Germinal center (tissue), 1 donor: ENCODE measurements at regions not wholly inside any gene's neighbourhood (a gene's known extent, or its start where the extent isn't known, plus 50 kb on each side); places are given as distances from the start of the nearest gene placed in this dataset.

ENCODE experiments used
- DNase-seq: peaks from one replicate; pipeline ENCODE4 v3.0.0; 2012; ENCODE audit warnings: mixed read lengths, low spot score

DNA sequence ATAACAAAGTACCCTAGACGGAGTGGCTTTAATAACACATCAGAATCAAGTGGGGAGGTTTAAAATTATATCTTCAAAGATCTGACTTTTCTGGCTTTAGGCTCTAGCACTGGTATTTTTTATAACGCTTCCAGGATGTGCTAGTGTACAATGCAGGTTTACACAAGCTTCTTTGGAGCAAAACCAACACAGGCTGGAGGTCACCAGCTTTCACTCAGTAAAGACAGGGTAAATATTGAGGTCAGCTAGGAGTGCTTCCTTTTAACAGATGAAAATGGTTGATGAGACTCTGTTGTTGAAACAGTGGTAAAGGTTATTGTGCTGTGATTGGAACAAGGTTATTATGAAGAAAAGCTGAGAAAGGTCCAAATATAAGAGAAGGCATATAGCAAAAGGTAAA, 414.2 kb downstream of the TAF11L14 start:
- no peak for DNase-seq

DNA sequence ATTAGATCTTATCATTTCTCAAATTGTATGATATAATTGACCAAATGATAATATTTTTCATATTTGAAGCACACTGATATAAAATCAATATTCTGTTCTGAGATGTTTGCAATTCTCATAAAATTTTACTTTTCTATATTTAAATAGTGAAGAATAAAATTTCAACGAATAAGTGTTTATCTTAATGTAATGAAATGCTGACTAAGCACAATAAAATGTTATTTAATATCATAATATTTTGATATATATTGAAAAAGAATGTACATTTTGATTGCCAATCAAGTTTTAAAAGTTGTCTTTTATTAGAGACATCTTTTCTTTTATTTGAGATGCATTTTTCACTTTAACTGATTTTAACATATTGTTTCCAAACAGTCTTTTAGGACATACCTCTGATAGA, 416.1 kb downstream of the TAF11L14 start:
- no peak for DNase-seq

- no peak for DNase-seq
These were observed 416.5 kb downstream of the TAF11L14 start for GRCh38 chr5:18050776-18051175.

DNA sequence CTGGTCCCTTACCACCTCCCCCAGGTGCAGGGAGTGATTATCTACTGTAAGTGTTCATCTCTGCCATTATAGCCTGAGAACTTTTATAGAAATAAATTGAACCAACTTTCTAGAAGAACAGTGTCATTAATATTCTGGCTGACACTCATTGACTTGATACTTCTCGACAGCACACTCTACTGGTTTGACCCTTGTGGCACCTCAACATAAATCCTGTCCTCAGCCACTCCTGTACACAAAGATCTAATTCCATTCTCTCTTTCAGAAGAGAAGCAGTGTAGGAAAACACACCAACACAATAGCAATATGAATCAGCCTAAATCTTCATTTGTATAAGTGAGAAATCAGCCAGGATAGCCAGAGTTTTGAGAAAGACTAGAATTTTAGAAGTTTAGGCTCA, 417.7 kb downstream of the TAF11L14 start:
- DNase-seq, result no peak

DNA sequence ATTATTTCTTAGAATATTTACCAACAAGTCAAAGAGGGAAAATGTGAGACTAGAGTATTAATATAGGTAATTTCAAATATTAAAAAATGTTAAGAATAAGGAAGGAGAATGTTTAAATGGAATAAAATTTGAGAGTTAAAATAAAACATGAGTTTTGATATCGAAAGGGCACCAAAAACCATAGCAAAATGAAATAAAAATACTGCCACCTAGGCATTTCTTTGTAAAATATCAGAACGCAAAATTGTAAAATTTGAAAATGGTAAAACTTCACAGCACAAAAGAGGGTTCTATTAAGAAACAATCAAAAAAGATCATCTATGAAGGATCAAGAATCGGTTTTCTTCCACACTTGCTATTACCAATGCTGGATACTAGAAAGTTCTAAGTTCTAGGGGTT, 418.3 kb downstream of the TAF11L14 start:
- DNase-seq, result no peak

DNA sequence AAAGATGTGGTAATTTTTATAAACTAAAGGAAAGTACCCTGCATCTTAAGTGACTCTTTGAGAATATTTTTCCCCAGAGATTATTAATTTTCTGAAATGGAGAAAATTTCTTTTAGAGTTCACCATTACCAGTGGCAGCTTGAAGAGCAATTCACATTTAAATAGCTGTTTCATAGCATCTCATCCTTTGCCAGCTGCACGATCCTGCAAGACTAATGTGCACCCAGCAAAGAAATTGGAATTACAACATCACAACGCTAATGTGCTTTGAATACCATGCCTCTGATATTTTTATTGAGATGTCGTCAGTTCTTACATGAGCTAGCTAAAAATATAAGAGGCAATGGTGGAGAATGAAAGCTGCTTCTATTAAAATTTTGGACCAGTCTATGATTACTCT, 423.5 kb downstream of the TAF11L14 start:
- no peak for DNase-seq

DNA sequence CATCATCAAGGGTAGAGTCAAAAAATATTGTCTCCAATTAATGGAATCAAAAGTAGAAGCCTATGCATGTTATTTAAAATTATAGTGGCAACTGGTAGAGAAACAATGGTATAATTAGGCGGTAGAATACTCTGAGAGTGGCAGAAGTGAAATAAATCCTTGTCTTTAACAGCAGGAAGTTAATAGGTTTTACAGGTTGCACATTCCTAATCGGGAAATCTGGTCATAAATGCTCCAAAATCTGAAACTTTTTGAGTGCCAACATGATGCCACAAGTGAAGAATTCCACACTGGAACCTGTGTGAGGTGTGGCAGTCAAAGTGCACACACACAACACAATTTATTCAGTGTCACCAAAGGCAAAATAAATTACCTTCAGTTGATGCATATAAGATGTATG, 433.4 kb downstream of the TAF11L14 start:
- DNase-seq, result no peak

DNA sequence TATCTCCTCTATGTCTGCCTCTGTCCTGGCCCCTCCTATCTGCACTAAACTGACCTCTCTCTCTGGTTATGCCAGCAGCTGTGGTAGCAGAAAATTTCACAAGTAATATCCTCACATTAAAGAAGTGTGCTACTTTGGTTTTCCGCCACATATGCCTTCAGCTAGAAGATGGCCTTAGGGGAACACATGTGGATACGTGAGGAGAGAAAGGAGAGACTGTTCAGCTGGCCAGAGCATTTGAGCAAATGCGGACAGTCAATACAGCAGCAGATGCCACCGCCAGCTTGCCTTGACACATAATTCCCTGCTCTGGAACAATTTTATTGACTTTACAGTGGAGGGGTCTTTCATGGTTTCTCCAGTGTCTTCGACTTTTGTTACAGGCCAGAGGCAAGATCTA, 434.6 kb downstream of the TAF11L14 start:
- no peak for DNase-seq

GRCh38 chr5:18069790-18070189, 435.5 kb downstream of the TAF11L14 start:
- no peak for DNase-seq

GRCh38 chr5:18072600-18072999, 438.3 kb downstream of the TAF11L14 start:
- DNase-seq, result no peak

DNA sequence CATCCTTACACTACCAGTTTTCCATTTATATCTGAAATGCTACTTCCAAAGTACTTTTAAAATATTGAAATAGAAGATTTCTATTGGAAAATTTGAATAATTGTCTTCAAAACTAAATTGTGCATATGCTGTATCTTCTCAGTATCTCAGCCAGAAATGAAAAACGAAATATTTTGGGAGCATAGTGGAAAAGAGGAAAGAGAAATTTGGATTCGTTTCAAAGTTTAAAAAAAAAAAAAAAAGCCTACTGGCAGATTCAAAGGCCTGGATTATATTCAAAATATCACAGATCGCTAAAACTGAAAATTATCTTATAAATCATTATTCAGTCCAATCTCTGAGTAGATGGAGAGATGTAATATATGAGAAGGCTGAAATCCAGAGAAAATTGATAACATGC, 440.7 kb downstream of the TAF11L14 start:
- DNase-seq, result no peak

- no peak for DNase-seq
These were observed 443.9 kb downstream of the TAF11L14 start for GRCh38 chr5:18078157-18078556.

DNA sequence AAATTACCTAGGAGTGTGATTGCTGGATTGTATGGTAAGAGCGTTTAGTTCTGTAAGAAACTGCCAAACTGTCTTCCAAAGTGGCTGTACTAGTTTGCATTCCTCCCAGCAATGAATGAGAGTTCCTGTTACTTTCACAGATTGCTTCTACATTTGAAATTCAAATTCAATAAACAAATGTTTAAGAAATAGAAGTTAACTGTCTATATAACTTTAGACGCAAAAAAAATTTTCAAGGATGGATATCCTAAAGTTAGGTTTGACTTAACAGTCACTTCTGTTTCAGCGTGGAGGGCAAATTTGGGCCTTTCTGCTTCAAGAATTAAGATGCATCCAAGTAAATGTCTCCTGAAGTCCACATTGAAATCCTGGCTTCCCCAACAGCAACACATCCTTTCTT, 445.6 kb downstream of the TAF11L14 start:
- DNase-seq, result no peak

DNA sequence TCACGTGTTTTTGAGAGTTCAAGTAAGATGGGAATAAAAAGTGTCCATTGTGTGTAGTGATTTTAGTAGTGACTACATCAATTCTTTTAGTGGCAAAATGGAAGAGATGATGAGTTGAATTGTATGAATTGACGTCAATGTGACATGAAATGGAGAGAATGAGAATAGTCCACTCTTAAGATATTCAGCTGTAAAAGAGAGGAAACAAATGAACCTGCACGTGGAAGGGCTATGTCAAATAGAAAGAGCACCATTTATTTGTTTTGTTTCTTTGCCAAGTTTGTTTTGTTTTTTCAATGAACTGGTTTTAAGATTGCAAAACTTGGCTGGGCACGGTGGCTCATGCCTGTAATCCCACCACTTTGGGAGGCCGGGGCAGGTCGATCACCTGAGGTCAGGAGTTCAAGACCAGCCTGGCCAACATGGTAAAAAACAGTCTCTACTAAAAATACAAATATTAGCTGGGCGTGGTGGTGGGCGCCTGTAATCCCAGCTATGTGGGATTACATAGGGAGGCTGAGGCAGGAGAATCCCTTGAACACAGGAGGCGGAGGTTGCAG, 453.8 kb downstream of the TAF11L14 start:
- no peak for DNase-seq

GRCh38 chr5:18090177-18090576, 455.9 kb downstream of the TAF11L14 start:
- no peak for DNase-seq

DNA sequence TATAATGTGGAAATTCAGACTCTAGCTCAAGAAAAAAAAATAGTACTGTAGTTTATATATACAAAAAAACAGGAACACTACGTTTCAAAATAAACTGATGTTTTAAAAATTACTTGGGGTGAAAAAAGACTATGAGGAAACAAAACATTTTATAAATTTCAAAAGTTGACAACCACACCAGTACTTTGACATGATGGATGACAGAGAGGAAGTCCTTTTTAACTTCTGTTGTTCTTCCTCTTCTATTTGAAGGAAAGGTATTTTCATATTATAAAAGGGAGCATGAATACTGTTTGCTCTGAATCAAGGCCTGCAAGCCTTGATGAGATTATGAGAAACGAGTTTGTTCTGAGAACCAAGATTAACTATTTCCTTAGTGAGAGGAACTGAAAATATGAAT, 456.9 kb downstream of the TAF11L14 start:
- no peak for DNase-seq

DNA sequence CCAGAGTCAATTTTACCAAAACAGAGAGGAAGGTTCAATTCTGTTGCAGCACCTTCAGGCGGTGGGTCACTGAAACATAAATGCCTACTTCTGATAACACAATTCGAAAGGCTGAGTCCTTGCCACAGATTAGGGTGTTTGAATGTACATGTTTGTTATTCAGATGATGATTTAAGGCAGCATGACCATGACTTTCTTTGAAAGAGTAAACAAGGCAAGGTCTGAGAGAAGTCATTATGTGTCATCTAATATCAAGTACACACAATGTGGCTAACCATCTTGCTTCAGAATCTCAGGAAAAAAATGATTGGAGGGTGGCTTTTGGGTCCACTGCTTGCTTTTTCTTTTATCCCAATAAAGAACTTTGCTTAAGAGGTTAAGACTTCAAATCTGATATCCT, 457.5 kb downstream of the TAF11L14 start:
- DNase-seq, result no peak

DNA sequence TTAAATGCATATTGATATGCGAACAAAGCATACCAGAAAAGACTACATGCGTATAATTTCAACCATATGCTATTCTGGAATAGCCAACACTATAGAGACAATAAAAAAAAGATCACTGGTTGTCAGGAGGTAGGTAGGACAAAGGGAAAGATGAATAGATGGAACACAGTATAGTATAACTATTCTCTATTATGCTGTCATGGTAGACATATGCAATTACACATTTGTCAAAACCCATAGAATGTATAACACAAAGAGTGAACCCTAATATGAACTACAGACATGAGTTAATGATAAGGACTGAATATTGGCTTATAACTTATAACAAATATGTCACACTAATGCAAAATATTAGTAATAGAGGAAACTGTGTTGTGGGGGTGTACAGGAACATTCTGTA, 460.8 kb downstream of the TAF11L14 start:
- no peak for DNase-seq

DNA sequence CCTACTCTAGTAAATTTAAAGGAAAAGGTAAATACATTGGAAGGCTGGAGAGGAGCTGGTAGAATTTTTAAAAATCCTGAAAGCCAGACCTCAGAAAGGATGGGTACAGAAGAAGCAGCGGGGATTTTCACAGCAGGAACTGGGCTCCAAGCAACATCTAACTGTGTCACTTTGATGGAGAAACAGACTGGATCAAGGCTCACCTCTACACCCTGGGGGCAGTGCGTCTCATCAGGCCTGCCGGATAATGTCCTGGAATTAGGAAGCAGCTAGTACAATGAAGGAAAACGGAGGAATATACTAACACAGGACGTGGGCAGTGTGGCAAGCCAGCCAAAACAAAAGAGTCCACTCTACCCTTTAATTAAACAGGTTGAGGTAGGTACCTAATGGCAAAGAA, 463.6 kb downstream of the TAF11L14 start:
- DNase-seq, result no peak

GRCh38 chr5:18098691-18099090, 464.4 kb downstream of the TAF11L14 start:
- DNase-seq, result no peak

DNA sequence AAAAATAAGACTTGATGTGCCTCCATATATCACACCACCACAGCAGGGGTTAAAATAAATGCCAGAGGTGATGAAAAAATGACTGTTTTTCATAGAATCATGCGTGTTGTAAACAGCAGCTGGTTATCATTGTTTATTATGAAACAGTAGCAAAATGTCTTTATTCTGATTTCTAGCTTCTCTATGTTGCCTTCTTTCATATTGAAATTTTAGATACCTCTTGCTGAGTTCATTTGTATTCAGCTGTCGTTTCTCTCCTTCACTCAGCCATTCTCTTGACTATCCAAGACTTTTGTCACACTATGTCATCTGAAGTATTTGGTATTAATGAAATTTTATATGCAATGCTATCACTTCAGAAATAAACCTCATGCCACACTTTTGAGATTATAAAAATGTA, 465.0 kb downstream of the TAF11L14 start:
- no peak for DNase-seq

DNA sequence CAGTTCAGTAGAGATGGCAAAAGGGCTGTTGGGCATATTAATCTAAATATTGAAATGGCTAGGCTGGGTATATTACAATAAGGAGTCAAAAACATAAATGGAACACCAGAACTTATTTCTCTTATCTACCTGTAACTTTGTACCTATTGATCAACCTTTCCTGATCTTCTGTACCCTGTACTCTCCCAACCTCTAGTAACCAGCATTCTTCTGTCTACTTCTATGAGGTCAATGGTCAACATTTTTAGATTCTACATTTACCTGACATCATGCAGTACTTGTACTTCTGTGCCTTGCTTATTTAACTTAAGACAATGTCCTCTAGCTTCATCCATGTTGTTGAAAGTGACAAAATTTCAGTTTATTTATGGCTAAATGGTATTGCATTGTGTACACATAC, 467.3 kb downstream of the TAF11L14 start:
- no peak for DNase-seq

- DNase-seq, result no peak
These were observed 468.5 kb downstream of the TAF11L14 start for GRCh38 chr5:18102733-18103132.

- DNase-seq, result no peak
These were observed 471.2 kb downstream of the TAF11L14 start for GRCh38 chr5:18105449-18105848.

DNA sequence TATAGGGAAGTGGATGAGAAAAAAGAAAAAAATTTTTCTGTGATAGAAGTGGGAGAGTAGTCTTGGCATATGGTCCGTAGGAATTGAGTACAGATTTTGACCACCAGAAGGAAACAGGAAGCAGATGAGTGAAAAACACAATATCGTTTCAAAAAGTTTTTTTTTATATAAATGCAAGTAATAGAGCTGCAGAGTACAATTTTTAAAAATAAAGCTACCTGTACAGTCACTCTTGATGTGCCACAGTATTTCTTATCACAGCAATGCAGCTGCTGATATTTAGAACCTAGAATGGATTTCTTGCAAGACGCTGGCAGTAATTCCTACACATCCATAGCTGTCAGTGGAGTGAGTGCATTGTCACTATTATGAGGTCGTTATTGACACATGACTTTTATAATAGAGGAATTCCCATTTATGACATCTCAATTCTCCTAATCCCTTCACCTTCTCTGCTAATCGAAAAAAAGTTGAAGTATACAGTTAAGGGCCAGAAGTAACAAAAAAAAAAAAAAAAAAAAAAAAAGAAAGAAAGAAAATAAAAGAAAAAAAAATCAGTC, 477.7 kb downstream of the TAF11L14 start:
- no peak for DNase-seq
